Liver (tissue), 3 donors: ENCODE measurements at regions not wholly inside any gene's neighbourhood (a gene's known extent, or its start where the extent isn't known, plus 50 kb on each side); places are given as distances from the start of the nearest gene placed in this dataset.

Experiments
- FOXA1 ChIP-seq: IDR thresholded peaks from 2 replicates; pipeline ENCODE4 v1.6.1; 2016; ENCODE audit warnings: antibody characterized with exemption
- GABPA ChIP-seq, 2 donors: IDR thresholded peaks in 1 of 2; conservative IDR thresholded peaks in 1 of 2; 2 replicates each; pipeline ENCODE4 v1.6.1; 2016; ENCODE audit warnings: antibody characterized with exemption in 2 of 2, mild to moderate bottlenecking in 1 of 2, moderate library complexity in 1 of 2
- HNF4G ChIP-seq: IDR thresholded peaks from 2 replicates; pipeline ENCODE4 v1.6.1; 2016; ENCODE audit warnings: antibody characterized with exemption
- JUND ChIP-seq, 2 donors: IDR thresholded peaks; 2 replicates each; pipeline ENCODE4 v1.6.1; 2016; ENCODE audit warnings: antibody characterized with exemption in 2 of 2
- RAD21 ChIP-seq, 2 donors: IDR thresholded peaks; 2 replicates each; pipeline ENCODE4 v1.6.1; 2016; ENCODE audit warnings: antibody characterized with exemption in 2 of 2, mild to moderate bottlenecking in 2 of 2
- SP1 ChIP-seq: IDR thresholded peaks from 2 replicates; pipeline ENCODE4 v1.6.1; 2018; ENCODE audit warnings: antibody characterized with exemption, mild to moderate bottlenecking
- TF ChIP-seq, protein P1 (sequence below): fragments of 150-350 bp; IDR thresholded peaks from 2 replicates; pipeline ENCODE4 v1.5.1; 2017; ENCODE audit warnings: improper control_type of control experiment, low read depth, low read length; ENCODE audit not compliant: missing input control
- TF ChIP-seq, protein P2 (sequence below): IDR thresholded peaks from 2 replicates; pipeline ENCODE4 v1.6.1; 2016; ENCODE audit warnings: antibody characterized with exemption, mild to moderate bottlenecking
- TF ChIP-seq, protein P3 (sequence below): IDR thresholded peaks from 2 replicates; pipeline ENCODE4 v1.6.1; 2016; ENCODE audit warnings: antibody characterized with exemption
- donor health status: healthy.
- donor health status: healthy.

DNA sequence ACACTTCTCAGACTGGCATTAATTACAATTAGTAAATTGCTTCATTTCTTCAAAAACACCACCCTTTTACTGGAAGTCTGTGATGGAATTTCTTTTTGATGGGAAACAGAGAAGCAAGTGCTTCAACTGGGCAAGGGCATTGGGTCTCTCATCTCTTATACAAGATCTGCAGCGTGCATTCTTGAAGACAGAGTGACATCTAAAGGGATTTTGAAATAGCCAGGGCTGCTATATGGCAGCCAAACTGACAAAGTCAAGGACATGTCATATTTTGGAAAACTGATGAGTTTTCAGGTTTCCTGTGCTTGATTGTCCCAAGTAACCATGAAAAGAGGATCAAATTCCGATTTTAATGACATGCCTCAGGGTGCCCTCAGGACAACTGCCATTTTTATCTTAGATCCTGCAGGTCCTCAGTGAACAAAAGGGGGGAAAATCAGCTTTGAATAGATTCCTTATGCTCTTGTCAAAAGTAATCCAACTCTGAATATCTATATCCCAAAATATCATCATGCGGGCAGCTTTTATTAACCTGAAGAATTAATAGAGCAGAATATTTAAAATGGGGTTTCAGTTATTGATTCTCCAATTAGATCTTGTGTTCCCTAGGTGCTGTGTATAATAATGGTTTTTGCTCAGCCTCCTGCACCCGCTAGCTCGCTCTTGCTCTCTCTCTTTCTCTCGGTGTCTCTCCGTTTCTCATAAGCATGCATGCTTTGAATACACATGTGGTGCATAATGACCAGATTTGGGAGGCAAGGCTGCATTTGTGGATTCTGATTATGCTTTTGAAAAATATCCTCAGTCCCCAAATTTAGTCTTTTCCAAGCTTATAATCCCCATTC, 221.8 kb downstream of the TTLL7 start:
- TF ChIP-seq, protein P1, sequence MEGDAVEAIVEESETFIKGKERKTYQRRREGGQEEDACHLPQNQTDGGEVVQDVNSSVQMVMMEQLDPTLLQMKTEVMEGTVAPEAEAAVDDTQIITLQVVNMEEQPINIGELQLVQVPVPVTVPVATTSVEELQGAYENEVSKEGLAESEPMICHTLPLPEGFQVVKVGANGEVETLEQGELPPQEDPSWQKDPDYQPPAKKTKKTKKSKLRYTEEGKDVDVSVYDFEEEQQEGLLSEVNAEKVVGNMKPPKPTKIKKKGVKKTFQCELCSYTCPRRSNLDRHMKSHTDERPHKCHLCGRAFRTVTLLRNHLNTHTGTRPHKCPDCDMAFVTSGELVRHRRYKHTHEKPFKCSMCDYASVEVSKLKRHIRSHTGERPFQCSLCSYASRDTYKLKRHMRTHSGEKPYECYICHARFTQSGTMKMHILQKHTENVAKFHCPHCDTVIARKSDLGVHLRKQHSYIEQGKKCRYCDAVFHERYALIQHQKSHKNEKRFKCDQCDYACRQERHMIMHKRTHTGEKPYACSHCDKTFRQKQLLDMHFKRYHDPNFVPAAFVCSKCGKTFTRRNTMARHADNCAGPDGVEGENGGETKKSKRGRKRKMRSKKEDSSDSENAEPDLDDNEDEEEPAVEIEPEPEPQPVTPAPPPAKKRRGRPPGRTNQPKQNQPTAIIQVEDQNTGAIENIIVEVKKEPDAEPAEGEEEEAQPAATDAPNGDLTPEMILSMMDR, result no peak
- no peak for TF ChIP-seq HNF4G
- TF ChIP-seq SP1, result no peak
- TF ChIP-seq, protein P2, sequence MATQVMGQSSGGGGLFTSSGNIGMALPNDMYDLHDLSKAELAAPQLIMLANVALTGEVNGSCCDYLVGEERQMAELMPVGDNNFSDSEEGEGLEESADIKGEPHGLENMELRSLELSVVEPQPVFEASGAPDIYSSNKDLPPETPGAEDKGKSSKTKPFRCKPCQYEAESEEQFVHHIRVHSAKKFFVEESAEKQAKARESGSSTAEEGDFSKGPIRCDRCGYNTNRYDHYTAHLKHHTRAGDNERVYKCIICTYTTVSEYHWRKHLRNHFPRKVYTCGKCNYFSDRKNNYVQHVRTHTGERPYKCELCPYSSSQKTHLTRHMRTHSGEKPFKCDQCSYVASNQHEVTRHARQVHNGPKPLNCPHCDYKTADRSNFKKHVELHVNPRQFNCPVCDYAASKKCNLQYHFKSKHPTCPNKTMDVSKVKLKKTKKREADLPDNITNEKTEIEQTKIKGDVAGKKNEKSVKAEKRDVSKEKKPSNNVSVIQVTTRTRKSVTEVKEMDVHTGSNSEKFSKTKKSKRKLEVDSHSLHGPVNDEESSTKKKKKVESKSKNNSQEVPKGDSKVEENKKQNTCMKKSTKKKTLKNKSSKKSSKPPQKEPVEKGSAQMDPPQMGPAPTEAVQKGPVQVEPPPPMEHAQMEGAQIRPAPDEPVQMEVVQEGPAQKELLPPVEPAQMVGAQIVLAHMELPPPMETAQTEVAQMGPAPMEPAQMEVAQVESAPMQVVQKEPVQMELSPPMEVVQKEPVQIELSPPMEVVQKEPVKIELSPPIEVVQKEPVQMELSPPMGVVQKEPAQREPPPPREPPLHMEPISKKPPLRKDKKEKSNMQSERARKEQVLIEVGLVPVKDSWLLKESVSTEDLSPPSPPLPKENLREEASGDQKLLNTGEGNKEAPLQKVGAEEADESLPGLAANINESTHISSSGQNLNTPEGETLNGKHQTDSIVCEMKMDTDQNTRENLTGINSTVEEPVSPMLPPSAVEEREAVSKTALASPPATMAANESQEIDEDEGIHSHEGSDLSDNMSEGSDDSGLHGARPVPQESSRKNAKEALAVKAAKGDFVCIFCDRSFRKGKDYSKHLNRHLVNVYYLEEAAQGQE, result no peak
- no peak for TF ChIP-seq JUND (IDR thresholded peaks at IDR 0.05)
- TF ChIP-seq, protein P3, sequence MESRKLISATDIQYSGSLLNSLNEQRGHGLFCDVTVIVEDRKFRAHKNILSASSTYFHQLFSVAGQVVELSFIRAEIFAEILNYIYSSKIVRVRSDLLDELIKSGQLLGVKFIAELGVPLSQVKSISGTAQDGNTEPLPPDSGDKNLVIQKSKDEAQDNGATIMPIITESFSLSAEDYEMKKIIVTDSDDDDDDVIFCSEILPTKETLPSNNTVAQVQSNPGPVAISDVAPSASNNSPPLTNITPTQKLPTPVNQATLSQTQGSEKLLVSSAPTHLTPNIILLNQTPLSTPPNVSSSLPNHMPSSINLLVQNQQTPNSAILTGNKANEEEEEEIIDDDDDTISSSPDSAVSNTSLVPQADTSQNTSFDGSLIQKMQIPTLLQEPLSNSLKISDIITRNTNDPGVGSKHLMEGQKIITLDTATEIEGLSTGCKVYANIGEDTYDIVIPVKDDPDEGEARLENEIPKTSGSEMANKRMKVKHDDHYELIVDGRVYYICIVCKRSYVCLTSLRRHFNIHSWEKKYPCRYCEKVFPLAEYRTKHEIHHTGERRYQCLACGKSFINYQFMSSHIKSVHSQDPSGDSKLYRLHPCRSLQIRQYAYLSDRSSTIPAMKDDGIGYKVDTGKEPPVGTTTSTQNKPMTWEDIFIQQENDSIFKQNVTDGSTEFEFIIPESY, result no peak
- TF ChIP-seq RAD21 (IDR thresholded peaks at IDR 0.05), result no peak
- no peak for TF ChIP-seq FOXA1
- TF ChIP-seq GABPA (IDR thresholded peaks at IDR 0.05 in 1 of 2, conservative IDR thresholded peaks at IDR 0.05 in 1 of 2), result no peak
